ENCODE measurements at regions not wholly inside any gene's neighbourhood (a gene's known extent, or its start where the extent isn't known, plus 50 kb on each side); places are given as distances from the start of the nearest gene placed in this dataset.
A peak's percentile ranks its signal among the peaks of the same experiment; 100 is the strongest.

- no peak for DNase-seq
Observed at GRCh38 chr17:77422104-77422747, 281.5 kb downstream of the SEC14L1 start.

- peak; percentile 53 for DNase-seq
Observed at GRCh38 chr17:77422748-77423113, 282.0 kb downstream of the SEC14L1 start.

GRCh38 chr17:77423589-77424451 is 283.1 kb downstream of the SEC14L1 start:
- DNase-seq, result no peak

- DNase-seq, result no peak
Observed at GRCh38 chr17:77424585-77425344, 284.0 kb downstream of the SEC14L1 start.

GRCh38 chr17:77425348-77425747 is 284.6 kb downstream of the SEC14L1 start:
- DNase-seq, result no peak

- DNase-seq, result peak; percentile 42
Observed at GRCh38 chr17:77425791-77426641, 285.2 kb downstream of the SEC14L1 start.

- no peak for DNase-seq
Observed at GRCh38 chr17:77426676-77427386, 286.1 kb downstream of the SEC14L1 start.

- DNase-seq, result peak; percentile 54
Observed at GRCh38 chr17:77427391-77427991, 286.7 kb downstream of the SEC14L1 start.

- DNase-seq, result no peak
Observed at GRCh38 chr17:77428020-77428748, 287.4 kb downstream of the SEC14L1 start.

- DNase-seq, result no peak
Observed at GRCh38 chr17:77428749-77429368, 288.1 kb downstream of the SEC14L1 start.

- DNase-seq, result no peak
Observed at GRCh38 chr17:77429369-77429968, 288.7 kb downstream of the SEC14L1 start.

GRCh38 chr17:77429969-77430752 is 289.4 kb downstream of the SEC14L1 start:
- peak; percentile 76 for DNase-seq

- no peak for DNase-seq
Observed at GRCh38 chr17:77432034-77432661, 291.4 kb downstream of the SEC14L1 start.

GRCh38 chr17:77432742-77433141 is 292.0 kb downstream of the SEC14L1 start:
- no peak for DNase-seq

- no peak for DNase-seq
Observed at GRCh38 chr17:77433385-77434135, 292.8 kb downstream of the SEC14L1 start.

- DNase-seq, result peak; percentile 25
Observed at GRCh38 chr17:77434136-77435114, 293.7 kb downstream of the SEC14L1 start.
